Astrocyte of the spinal cord (primary cell): ENCODE measurements at regions not wholly inside any gene's neighbourhood (a gene's known extent, or its start where the extent isn't known, plus 50 kb on each side); places are given as distances from the start of the nearest gene placed in this dataset.

Source experiments
- DNase-seq: peaks from one replicate; pipeline ENCODE4 v3.0.0; 2011; ENCODE audit warnings: low read depth, low spot score
- H3K4me3 ChIP-seq: 2 replicates; pipeline ENCODE4 v1.5.1; 2011; ENCODE audit warnings: low read depth, mild to moderate bottlenecking, low read length, moderate library complexity
- in situ Hi-C: cut with HindIII; loops from 2 replicates; pipeline ENCODE4 v1.10.0; 2017; ENCODE audit warnings: low sequenced_read_pairs
- TF ChIP-seq, protein P1 (sequence below): IDR thresholded peaks from 2 replicates; pipeline ENCODE4 v1.5.1; 2012; ENCODE audit warnings: low read depth, mild to moderate bottlenecking, low read length, inconsistent platforms

- in situ Hi-C loops, result no loop called here
- DNase-seq, result no peak
- H3K4me3 ChIP-seq, result no peak overlapping the region
- TF ChIP-seq, protein P1, sequence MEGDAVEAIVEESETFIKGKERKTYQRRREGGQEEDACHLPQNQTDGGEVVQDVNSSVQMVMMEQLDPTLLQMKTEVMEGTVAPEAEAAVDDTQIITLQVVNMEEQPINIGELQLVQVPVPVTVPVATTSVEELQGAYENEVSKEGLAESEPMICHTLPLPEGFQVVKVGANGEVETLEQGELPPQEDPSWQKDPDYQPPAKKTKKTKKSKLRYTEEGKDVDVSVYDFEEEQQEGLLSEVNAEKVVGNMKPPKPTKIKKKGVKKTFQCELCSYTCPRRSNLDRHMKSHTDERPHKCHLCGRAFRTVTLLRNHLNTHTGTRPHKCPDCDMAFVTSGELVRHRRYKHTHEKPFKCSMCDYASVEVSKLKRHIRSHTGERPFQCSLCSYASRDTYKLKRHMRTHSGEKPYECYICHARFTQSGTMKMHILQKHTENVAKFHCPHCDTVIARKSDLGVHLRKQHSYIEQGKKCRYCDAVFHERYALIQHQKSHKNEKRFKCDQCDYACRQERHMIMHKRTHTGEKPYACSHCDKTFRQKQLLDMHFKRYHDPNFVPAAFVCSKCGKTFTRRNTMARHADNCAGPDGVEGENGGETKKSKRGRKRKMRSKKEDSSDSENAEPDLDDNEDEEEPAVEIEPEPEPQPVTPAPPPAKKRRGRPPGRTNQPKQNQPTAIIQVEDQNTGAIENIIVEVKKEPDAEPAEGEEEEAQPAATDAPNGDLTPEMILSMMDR, result no peak
These were observed 1330.1 kb upstream of the USP15 start for GRCh38 chr12:60930151-60930550.

GRCh38 chr12:60935981-60936761, 1324.0 kb upstream of the USP15 start:
- no peak overlapping the region for H3K4me3 ChIP-seq
- DNase-seq, result no peak
- TF ChIP-seq, protein P1, result no peak
- in situ Hi-C loops, result no loop called here

DNA sequence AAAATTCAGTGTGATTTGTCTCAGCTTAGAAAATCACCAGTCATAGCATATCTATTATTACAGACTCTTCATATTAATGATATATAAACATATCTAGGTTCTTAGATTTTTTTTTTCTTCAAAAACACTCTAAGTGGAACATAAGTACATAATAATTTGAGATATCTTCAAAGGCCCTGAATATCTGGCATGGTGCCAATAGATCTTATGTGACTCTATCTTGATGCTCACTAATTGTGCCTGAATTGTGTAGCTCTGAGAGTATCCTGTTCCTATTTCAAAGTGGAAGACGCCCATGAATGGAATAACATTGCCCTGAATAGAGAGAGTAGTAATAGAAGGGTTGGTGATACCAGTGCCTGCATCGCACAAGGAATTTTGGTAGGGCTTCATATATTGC, 1312.7 kb upstream of the USP15 start:
- TF ChIP-seq, protein P1, result no peak
- no peak overlapping the region for H3K4me3 ChIP-seq
- DNase-seq, result no peak
- in situ Hi-C loops, result no loop called here

GRCh38 chr12:60967128-60967527, 1293.1 kb upstream of the USP15 start:
- DNase-seq, result no peak
- no peak overlapping the region for H3K4me3 ChIP-seq
- TF ChIP-seq, protein P1, result no peak
- in situ Hi-C loops, result no loop called here

- no peak for DNase-seq
- in situ Hi-C loops, result no loop called here
- TF ChIP-seq, protein P1, result no peak
- H3K4me3 ChIP-seq, result no peak overlapping the region
These were observed 1282.2 kb upstream of the USP15 start for GRCh38 chr12:60977966-60978365.

DNA sequence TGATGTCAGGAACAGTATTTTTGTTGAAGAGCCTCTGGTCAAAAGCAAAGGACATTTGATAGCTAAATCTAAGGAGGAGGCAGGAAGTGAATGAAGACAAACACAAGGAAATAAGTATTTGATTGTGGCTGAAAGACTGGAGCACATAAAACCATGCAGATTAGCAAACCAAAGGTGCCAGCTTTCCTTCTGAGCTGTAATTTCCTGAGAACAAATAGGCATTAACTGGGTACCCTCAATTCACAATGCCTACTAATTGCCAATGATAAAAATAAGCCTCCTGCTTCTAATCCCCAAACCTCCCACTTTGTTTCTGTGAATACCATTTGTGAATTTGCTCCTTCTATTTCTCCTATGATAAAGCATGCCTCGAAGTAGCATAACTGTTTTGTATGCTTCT, 1279.6 kb upstream of the USP15 start:
- in situ Hi-C loops, result no loop called here
- no peak for DNase-seq
- TF ChIP-seq, protein P1, result no peak
- H3K4me3 ChIP-seq, result no peak overlapping the region
